Right lobe of liver (tissue), 6 donors: ENCODE measurements at regions not wholly inside any gene's neighbourhood (a gene's known extent, or its start where the extent isn't known, plus 50 kb on each side); places are given as distances from the start of the nearest gene placed in this dataset.

Experiments used
- ATAC-seq, 4 donors: fragments of 200-7000 bp; cut with Tn5 transposase; one replicate each; pipeline ENCODE4 v1.9.1; 2020; ENCODE audit warnings: mild to moderate bottlenecking in 4 of 4, moderate library complexity in 4 of 4
- DNase-seq, 3 donors: peaks; one replicate each; pipeline ENCODE4 v3.0.0-alpha.2; 2020
- H3K27ac ChIP-seq, 3 donors: fragments of 200-600 bp; one replicate each; pipeline ENCODE4 v1.8.0; 2022
- H3K27me3 ChIP-seq, 2 donors: fragments of 200-600 bp; one replicate each; pipeline ENCODE4 v1.8.0; 2022
- H3K36me3 ChIP-seq, 4 donors: fragments of 200-600 bp; sonication (generic) in 1 of 4; one replicate each; pipeline versions ENCODE4 v1.5.1 to v1.8.0; 2017 to 2022; ENCODE audit warnings: control low read depth in 1 of 4
- H3K4me1 ChIP-seq, 4 donors: fragments of 200-600 bp; sonication (generic) in 1 of 4; one replicate each; pipeline versions ENCODE4 v1.5.1 to v1.8.0; 2017 to 2022; ENCODE audit warnings: control low read depth in 1 of 4
- H3K4me3 ChIP-seq, 3 donors: fragments of 200-600 bp; one replicate each; pipeline ENCODE4 v1.8.0; 2022
- H3K9me3 ChIP-seq, 4 donors: fragments of 200-600 bp; sonication (generic) in 1 of 4; one replicate each; pipeline versions ENCODE4 v1.5.1 to v1.8.0; 2017 to 2022; ENCODE audit warnings: control low read depth in 1 of 4
- POLR2A ChIP-seq: fragments of 450-650 bp; IDR thresholded peaks from one replicate; pipeline ENCODE4 v1.6.1; 2017; ENCODE audit warnings: antibody characterized with exemption, mild to moderate bottlenecking
- WGBS: methylation state at CpG from one replicate; pipeline ENCODE4 v1.1.6; 2018; ENCODE audit warnings: low coverage, low lambda C conversion rate; ENCODE audit not compliant: insufficient coverage; ENCODE audit errors: missing lambda C conversion rate; 5-methylcytosine and 5-hydroxymethylcytosine counted together
- intact Hi-C, 2 donors: fragments of 100-400 bp; cut with DNase I; formaldehyde crosslinking; loops; one replicate each; pipeline versions ENCODE4 v1.11.2 to v1.14.1; 2022
- small RNA-seq, 2 experiments: library from RNA; depleted of rRNA; stranded (forward); fragments of <200 nt; gene quantifications; one replicate each; pipeline ENCODE3, GENCODE V24; 2016
- TF ChIP-seq, protein P1 (sequence below), 4 donors: fragments of 200-600 bp in 3 of 4; fragments of 450-650 bp in 1 of 4; IDR thresholded peaks; one replicate each; pipeline versions ENCODE4 v1.5.1 to v1.8.0; 2016 to 2022; ENCODE audit warnings: antibody characterized with exemption in 4 of 4, mild to moderate bottlenecking in 2 of 4
- donor health status: DM: no; HTN: yes; CAD: no.
- donor health status: DM: no; HTN: no; CAD: no.
- donor health status: DM: no; HTN: no; CAD: no.
- donor health status: DM: no; HTN: yes; CAD: no.
- donor health status: DM: no; HTN: yes; CAD: no.

DNA sequence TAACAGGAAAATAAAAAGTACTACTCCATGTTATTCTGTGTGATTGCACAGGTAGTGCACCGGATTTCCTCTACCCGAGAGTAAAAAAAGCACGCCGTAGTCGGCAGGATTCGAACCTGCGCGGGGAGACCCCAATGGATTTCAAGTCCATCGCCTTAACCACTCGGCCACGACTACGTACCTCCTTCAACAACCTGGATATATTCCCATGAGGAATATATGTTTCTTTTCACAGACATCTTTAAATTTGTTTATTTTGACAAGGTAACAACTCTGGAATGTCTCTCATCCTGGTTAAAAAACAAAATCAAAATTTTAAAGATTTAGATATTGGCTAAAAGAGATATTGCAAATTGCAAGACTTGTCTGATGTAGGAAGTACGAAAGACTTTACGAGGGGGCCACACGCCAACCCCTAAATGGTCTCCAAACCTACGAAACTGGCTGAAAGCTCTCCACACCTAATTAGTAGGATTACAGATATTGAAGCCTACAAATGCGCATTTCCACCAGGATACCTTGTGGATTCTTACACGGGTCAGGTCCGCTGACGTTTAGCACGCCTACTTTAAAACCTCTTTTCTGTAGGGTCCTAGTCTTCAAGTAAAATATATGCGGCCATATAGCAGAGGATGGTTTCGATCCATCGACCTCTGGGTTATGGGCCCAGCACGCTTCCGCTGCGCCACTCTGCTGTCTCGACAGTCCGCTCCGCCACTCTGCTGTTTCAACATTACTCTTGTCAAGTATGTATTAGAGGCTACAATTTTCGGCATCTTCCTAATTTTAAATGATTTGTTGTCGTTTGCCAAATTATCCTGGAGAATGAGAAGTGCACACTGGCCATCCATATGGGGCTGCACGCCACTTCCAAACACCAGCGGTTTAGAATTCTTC is 52.2 kb upstream of the BTN3A2 start:
- H3K4me1 ChIP-seq = no peaks in the 10 kb centered on the region
- no peaks in the 10 kb centered on the region for H3K9me3 ChIP-seq
- peak overlapping the region; percentile 33 to 49 (median 48) for H3K4me3 ChIP-seq
- peak overlapping the region in 2 of 3 donors; percentile 5 to 25 for H3K27ac ChIP-seq
- DNase-seq (peak; percentile 64 to 80 (median 71)), ATAC-seq (peak; percentile 78 to 88 (median 84))
- TF ChIP-seq POLR2A = no peak
- TF ChIP-seq, protein P1, sequence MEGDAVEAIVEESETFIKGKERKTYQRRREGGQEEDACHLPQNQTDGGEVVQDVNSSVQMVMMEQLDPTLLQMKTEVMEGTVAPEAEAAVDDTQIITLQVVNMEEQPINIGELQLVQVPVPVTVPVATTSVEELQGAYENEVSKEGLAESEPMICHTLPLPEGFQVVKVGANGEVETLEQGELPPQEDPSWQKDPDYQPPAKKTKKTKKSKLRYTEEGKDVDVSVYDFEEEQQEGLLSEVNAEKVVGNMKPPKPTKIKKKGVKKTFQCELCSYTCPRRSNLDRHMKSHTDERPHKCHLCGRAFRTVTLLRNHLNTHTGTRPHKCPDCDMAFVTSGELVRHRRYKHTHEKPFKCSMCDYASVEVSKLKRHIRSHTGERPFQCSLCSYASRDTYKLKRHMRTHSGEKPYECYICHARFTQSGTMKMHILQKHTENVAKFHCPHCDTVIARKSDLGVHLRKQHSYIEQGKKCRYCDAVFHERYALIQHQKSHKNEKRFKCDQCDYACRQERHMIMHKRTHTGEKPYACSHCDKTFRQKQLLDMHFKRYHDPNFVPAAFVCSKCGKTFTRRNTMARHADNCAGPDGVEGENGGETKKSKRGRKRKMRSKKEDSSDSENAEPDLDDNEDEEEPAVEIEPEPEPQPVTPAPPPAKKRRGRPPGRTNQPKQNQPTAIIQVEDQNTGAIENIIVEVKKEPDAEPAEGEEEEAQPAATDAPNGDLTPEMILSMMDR (IDR thresholded peaks at IDR 0.05) = no peak
- H3K27me3 ChIP-seq = no peaks in the 10 kb centered on the region
- intact Hi-C loops = no loop called here
- H3K36me3 ChIP-seq = no peaks in the 10 kb centered on the region
- 2% methylated on average over 34 of the region's 34 CpGs for WGBS

Small RNAs in the stretch of these regions (small RNA-seq; reads per million reads assigned to genes)
- gene AL031777.2 = 0 reads per million in 2 experiments
- 1.3 to 2.4 reads per million in 2 experiments for gene HIST1H2AD
- gene HIST1H2APS3 = 0 reads per million in 2 experiments
- 0 reads per million in 2 experiments for gene HIST1H4G
- 0 reads per million in 2 experiments for gene LARP1P1
